ENCODE measurements at regions not wholly inside any gene's neighbourhood (a gene's known extent, or its start where the extent isn't known, plus 50 kb on each side); places are given as distances from the start of the nearest gene placed in this dataset.

DNA sequence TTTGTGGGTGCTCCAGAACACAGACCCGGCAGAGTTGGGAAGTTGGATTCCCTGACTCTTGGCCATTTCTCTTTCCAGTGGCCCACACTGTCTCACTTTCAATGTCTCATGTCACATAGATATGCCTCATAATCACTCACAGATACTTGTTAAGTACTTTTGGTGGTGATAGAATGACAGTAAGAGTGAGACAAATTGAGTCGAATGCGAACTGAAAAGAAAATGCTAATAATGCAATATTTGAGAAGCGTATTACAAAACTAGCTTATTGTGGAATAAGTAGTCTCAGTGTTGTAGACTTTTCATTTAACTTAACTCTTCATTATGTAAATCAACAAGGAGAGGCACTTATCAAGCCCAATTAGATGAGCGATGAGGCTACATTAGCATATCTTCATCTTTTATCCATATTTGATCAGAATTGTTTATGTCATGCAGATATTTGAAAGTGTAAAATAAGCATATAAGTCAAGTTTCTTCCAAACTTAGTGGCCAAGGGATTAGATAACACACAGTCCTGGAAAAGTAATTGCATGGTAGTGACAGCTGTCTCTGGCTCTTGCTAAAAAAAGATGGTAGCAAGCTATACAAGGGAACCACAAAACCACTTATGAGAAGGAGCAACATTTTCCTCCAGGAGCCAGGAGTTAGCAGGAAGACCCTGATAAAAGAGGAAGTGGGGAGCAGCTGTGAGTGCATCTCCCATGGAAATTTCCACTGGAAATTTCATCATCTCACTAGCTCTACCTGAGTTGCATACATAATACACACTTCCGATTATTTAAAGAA is 243.6 kb downstream of the ARRDC4 start:
- no peak overlapping the region for H3K4me3 ChIP-seq (ENCODE audit: low read depth, low read length)
- H3K27ac Mint-ChIP-seq (ENCODE audit: unreplicated experiment) = no peak overlapping the region
- H3K4me1 Mint-ChIP-seq (ENCODE audit: low read depth, unreplicated experiment) = no peaks in the 10 kb centered on the region
- H3K4me1 ChIP-seq = no peaks in the 10 kb centered on the region
- POLR2A ChIA-PET = no interaction called here
- intact Hi-C loops (cut with micrococcal nuclease; ENCODE audit: unreplicated experiment) = no loop called here
- no peaks in the 10 kb centered on the region for H3K27me3 ChIP-seq (replicated peaks; ENCODE audit: control insufficient read depth, insufficient read depth, low read length)
- no peaks in the 10 kb centered on the region for H3K9me3 ChIP-seq
- H3K27me3 Mint-ChIP-seq (ENCODE audit: insufficient read depth, unreplicated experiment) = peaks cover 9% of the 10 kb centered on the region
- CTCF ChIA-PET = no interaction called here
- H3K36me3 ChIP-seq (ENCODE audit: control insufficient read depth, insufficient read depth, low read length) = no peaks in the 10 kb centered on the region
- DNase-seq = no peak
- no peaks in the 10 kb centered on the region for H3K36me3 Mint-ChIP-seq (ENCODE audit: insufficient read depth, unreplicated experiment)
- no TSS peak for BruUV-seq (replicated peaks)
- no peaks in the 10 kb centered on the region for H3K9me3 Mint-ChIP-seq (ENCODE audit: unreplicated experiment)
- no peak overlapping the region for H3K4me3 Mint-ChIP-seq (ENCODE audit: unreplicated experiment)
- TF ChIP-seq CTCF (IDR thresholded peaks at IDR 0.05; ENCODE audit: insufficient read depth in 1 of 2, low read depth in 1 of 2, low read length in 1 of 2, severe bottlenecking in 1 of 2, unreplicated experiment in 1 of 2) = no peak

GRCh38 chr15:98207928-98208327 is 247.4 kb downstream of the ARRDC4 start:
- intact Hi-C loops (cut with micrococcal nuclease; ENCODE audit: unreplicated experiment) = no loop called here
- no peaks in the 10 kb centered on the region for H3K36me3 Mint-ChIP-seq (ENCODE audit: insufficient read depth, unreplicated experiment)
- no peak overlapping the region for H3K4me3 Mint-ChIP-seq (ENCODE audit: unreplicated experiment)
- Histone ChIP-seq H3K4me3 (ENCODE audit: low read depth, low read length) (no peak overlapping the region), H3K9me3 (no peaks in the 10 kb centered on the region), H3K27me3 (replicated peaks; ENCODE audit: control insufficient read depth, insufficient read depth, low read length) (no peaks in the 10 kb centered on the region), H3K4me1 (no peaks in the 10 kb centered on the region), H3K36me3 (ENCODE audit: control insufficient read depth, insufficient read depth, low read length) (no peaks in the 10 kb centered on the region)
- DNase-seq = no peak
- no peak for TF ChIP-seq CTCF (IDR thresholded peaks at IDR 0.05; ENCODE audit: insufficient read depth in 1 of 2, low read depth in 1 of 2, low read length in 1 of 2, severe bottlenecking in 1 of 2, unreplicated experiment in 1 of 2)
- no TSS peak for BruUV-seq (replicated peaks)
- H3K4me1 Mint-ChIP-seq (ENCODE audit: low read depth, unreplicated experiment) = no peaks in the 10 kb centered on the region
- POLR2A ChIA-PET = no interaction called here
- H3K9me3 Mint-ChIP-seq (ENCODE audit: unreplicated experiment) = no peaks in the 10 kb centered on the region
- peaks cover 7% of the 10 kb centered on the region for H3K27me3 Mint-ChIP-seq (ENCODE audit: insufficient read depth, unreplicated experiment)
- CTCF ChIA-PET = no interaction called here
- H3K27ac Mint-ChIP-seq (ENCODE audit: unreplicated experiment) = no peak overlapping the region

DNA sequence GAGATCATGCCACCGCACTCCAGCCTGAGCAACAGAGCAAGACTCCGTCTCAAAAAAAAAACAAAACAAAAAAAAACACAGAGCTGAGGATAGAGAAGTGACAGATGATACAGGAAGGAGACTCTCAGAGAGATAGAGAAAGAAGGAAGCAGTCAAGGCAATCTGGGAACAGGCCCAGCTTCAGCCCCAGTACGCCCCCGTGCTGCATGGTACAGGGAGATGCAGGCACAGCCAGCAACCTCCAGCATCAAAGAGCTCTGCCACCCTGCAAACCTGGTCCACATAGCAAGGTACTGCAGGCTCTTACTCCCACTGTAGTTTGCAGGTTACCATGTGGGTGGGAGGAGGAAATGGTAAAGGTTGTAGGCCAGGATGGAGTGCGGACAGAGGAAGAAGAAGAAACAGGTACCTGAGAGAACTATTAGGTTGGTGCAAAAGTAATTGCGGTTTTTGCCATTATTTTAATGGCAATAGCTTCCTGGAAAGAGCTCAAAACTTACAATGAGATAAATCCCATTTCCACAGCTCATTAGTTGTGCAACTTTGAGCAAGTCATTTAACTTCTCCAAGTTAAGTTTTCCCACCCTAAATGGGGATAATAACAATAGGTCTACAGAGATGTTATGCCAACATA is 253.0 kb downstream of the ARRDC4 start:
- no peaks in the 10 kb centered on the region for H3K4me1 Mint-ChIP-seq (ENCODE audit: low read depth, unreplicated experiment)
- BruUV-seq (replicated peaks) = no TSS peak
- H3K27me3 ChIP-seq (replicated peaks; ENCODE audit: control insufficient read depth, insufficient read depth, low read length) = no peaks in the 10 kb centered on the region
- H3K9me3 Mint-ChIP-seq (ENCODE audit: unreplicated experiment) = no peaks in the 10 kb centered on the region
- DNase-seq = no peak
- CTCF ChIA-PET = no interaction called here
- no peaks in the 10 kb centered on the region for H3K36me3 Mint-ChIP-seq (ENCODE audit: insufficient read depth, unreplicated experiment)
- no peak overlapping the region for H3K4me3 ChIP-seq (ENCODE audit: low read depth, low read length)
- H3K4me1 ChIP-seq = no peaks in the 10 kb centered on the region
- intact Hi-C loops (cut with micrococcal nuclease; ENCODE audit: unreplicated experiment) = loop anchor here (10.0 kb wide), 1 partner anchor 71 kb away; no protein-coding TSS in a partner anchor
- no peaks in the 10 kb centered on the region for H3K9me3 ChIP-seq
- no peaks in the 10 kb centered on the region for H3K36me3 ChIP-seq (ENCODE audit: control insufficient read depth, insufficient read depth, low read length)
- no peak overlapping the region for H3K4me3 Mint-ChIP-seq (ENCODE audit: unreplicated experiment)
- H3K27me3 Mint-ChIP-seq (ENCODE audit: insufficient read depth, unreplicated experiment) = peaks cover 8% of the 10 kb centered on the region
- POLR2A ChIA-PET = no interaction called here
- TF ChIP-seq CTCF (IDR thresholded peaks at IDR 0.05; ENCODE audit: insufficient read depth in 1 of 2, low read depth in 1 of 2, low read length in 1 of 2, severe bottlenecking in 1 of 2, unreplicated experiment in 1 of 2) = no peak
- no peak overlapping the region for H3K27ac Mint-ChIP-seq (ENCODE audit: unreplicated experiment)

All from Caco-2 (cell line).